Fibroblast of pulmonary artery (primary cell): ENCODE measurements at regions not wholly inside any gene's neighbourhood (a gene's known extent, or its start where the extent isn't known, plus 50 kb on each side); places are given as distances from the start of the nearest gene placed in this dataset.

Experiments used
- DNase-seq: peaks from one replicate; pipeline ENCODE4 v3.0.0-alpha.2; 2010; ENCODE audit warnings: low read depth
- H3K4me3 ChIP-seq: replicated peaks from 2 replicates; pipeline ENCODE4 v1.5.1; 2011; ENCODE audit warnings: low read depth, mild to moderate bottlenecking, control low read depth, low read length, moderate library complexity
- CTCF ChIP-seq: IDR thresholded peaks from 2 replicates; pipeline ENCODE4 v1.5.1; 2011; ENCODE audit warnings: mild to moderate bottlenecking, control low read depth, low read length, inconsistent platforms; ENCODE audit errors: missing control alignments

GRCh38 chr5:175388531-175388930, 55.5 kb downstream of the DRD1 start:
- TF ChIP-seq CTCF, result no peak
- no peak for DNase-seq
- H3K4me3 ChIP-seq, result no peak overlapping the region

- no peak for TF ChIP-seq CTCF
- no peak for DNase-seq
- H3K4me3 ChIP-seq, result no peak overlapping the region
These were observed 56.8 kb downstream of the DRD1 start for GRCh38 chr5:175387144-175387543.

GRCh38 chr5:175386526-175386925, 57.5 kb downstream of the DRD1 start:
- no peak for DNase-seq
- no peak overlapping the region for H3K4me3 ChIP-seq
- no peak for TF ChIP-seq CTCF

GRCh38 chr5:175385691-175386362, 58.2 kb downstream of the DRD1 start:
- no peak overlapping the region for H3K4me3 ChIP-seq
- DNase-seq, result no peak
- no peak for TF ChIP-seq CTCF

DNA sequence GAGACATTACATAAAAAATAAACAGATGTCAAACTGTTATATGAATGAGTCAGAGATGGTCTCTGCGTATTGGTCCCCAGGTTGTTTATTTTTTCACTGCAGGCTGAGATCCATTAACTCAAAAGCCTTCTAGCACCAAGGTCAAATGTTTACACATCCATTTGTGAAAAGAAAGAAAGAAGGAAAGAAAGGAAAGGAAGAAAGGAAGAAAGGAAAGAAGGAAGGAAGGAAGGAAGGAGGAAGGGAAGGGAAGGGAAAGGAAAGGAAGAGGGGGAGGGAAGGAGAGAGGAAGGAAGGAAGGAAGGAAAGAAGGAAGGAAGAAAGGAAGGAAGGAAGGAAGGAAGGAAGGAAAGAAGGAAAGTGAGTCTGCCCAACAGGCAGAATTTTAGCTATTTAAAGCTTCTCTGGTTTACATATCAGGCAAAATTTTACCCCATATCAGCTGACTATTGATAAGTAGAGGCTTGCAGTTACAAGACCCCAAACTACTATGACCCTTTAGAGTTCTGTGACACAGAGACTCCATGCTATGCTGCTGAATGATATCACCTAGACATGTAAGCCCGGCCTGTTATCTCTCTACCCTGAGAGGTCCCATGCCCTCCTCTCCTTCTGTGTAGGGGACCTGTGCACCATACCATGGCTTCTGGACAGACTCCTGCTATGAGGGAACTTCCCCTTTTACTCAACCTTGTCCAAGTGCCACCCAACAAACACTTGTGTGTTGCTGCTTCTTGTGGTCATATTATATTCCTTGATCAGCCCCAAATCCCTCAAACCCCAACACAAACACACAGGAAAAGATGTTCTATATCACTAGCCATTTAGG, 59.0 kb downstream of the DRD1 start:
- TF ChIP-seq CTCF, result no peak
- no peak for DNase-seq
- H3K4me3 ChIP-seq, result no peak overlapping the region

DNA sequence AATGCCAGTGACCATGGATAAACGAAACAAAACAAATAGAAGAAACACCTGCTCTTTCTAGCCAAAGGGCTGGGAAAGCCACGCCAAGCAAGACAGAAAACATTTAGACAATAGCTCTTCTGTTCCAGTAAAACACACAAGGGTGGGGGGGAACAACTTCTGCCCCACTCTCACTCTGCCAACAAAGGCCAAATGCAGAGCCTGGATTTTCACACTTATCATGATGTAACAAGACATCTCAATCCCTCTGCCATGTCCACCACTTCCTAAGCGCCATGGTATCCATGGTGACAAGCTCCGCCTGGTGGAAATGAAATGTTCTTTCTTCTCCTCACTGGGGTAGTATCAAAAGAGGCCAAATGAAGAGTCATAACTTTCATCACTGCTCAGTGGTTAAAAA, 60.6 kb downstream of the DRD1 start:
- no peak for DNase-seq
- no peak for TF ChIP-seq CTCF
- H3K4me3 ChIP-seq, result no peak overlapping the region
